IPS-NIHi7 (cell line): ENCODE measurements at regions not wholly inside any gene's neighbourhood (a gene's known extent, or its start where the extent isn't known, plus 50 kb on each side); places are given as distances from the start of the nearest gene placed in this dataset.
"Not testable (repeated sequence)": the region's sequence is repeated elsewhere in the genome, so short reads cannot be mapped to it uniquely, and the experiment has no call there.

Source experiments
- DNase-seq: peaks from one replicate; pipeline ENCODE4 v3.0.0; 2012; ENCODE audit warnings: mixed read lengths; ENCODE audit errors: extremely low spot score

DNA sequence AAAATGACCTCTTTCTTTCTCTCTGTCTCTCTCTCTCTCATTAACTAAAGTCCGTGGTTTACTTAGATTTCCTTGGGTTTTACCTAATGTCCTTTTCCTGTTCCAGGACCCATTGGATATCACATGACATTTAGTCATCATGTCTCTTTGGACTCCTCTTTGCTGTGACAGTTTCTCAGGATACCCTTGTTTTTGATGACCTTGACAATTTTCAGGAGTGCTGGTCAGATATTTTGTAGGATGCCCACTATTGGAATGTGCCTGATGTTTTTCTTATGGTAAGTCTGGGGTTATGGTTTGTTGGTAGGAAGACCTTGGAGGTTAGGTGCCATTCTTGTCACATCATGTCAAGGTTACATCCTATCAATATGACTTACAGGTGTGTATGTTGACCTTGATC, 199.2 kb upstream of the HTR1E start:
- DNase-seq, result no peak

DNA sequence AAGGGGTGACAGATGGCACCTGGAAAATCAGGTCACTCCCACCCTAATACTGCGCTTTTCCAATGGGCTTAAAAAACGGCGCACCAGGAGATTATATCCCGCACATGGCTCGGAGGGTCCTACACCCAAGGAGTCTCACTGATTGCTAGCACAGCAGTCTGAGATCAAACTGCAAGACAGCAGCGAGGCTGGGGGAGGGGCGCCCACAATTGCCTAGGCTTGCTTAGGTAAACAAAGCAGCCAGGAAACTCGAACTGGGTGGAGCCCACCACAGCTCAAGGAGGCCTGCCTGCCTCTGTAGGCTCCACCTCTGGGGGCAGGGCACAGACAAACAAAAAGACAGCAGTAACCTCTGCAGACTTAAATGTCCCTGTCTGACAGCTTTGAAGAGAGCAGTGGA, 205.7 kb upstream of the HTR1E start:
- not testable (repeated sequence) for DNase-seq

DNA sequence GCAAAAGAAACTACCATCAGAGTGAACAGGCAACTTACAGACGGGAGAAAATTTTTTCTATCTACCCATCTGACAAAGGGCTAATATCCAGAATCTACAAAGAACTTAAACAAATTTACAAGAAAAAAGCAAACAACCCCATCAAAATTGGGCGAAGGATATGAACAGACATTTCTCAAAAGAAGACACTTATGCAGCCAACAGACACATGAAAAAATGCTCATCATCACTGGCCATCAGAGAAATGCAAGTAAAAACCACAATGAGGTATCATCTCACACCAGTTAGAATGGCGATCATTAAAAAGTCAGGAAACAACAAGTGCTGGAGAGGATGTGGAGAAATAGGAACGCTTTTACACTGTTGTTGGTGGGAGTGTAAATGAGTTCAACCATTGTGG, 206.6 kb upstream of the HTR1E start:
- DNase-seq, result not testable (repeated sequence)

DNA sequence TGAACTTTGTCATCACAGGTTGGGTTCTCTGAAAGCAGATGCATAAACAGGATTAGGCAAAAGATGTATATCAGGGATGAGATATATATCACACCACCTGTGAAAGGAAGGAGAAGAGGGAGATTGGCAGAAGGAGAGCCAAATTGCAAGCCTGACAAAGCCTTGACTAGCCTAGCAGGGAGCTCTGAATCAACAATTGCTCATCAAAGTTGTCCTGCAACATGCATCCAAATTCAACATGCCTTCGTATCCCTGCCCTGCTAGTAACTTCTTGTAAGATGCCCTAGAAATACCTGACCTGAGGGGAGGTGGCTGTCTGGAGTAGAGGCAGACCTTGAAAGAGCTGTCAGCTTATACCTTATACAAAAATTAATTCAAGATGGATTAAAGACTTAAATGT, 207.1 kb upstream of the HTR1E start:
- no peak for DNase-seq

DNA sequence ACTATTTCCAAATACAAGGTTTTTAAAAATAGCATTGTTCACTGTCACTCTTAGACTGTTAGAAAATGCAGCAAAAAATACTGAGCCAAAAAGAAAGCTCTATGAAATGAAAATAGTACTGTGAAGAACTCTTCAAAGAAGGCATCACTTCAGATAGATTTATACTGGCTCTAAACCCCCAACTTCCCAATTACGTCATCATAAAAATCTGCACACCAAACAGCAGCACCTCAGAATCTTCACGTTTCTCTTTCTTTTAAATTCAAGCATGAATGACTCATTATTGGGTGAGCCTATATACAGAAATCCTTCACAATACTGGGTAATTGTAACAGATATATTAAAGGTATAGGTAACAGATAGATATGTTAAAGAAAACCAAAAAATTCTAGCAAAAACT, 208.4 kb upstream of the HTR1E start:
- DNase-seq, result no peak

DNA sequence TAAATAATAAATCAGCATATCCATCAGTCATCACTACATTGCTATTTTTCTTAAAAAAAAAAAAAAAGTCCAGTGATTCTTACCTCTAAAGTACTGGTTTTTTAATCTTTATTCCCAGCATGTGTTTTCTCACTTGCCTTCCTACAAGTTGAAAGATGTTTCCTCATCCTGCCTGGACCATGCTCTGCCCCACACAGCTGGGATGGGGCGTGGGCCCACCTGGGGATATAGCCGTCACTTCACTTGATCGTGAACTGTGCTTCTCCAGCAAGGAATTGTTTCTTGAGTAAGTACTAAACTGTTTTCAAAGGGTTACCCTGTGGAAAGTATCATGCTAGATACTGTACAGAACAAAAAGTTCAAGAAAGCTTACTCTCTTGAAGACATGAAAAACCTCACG, 212.6 kb upstream of the HTR1E start:
- DNase-seq, result no peak

DNA sequence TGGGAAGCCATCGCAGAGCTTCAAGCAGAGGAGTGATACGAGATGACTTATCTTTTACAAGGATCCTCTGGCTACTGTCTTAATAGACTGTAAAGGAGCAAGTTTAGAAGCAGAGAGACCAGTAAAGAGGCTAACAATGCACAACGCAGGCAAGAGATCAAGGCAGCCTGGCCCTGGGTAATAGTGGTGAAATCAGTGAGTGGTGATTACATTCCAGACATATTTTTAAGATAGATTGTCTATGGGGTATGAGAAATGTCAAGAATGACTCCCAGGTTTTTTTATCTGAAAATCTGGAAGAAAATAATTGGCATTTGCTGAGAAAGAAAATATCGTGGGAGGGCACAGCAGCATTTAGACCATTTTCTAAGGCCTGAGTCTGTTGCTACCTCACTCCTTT, 213.6 kb upstream of the HTR1E start:
- DNase-seq, result no peak

DNA sequence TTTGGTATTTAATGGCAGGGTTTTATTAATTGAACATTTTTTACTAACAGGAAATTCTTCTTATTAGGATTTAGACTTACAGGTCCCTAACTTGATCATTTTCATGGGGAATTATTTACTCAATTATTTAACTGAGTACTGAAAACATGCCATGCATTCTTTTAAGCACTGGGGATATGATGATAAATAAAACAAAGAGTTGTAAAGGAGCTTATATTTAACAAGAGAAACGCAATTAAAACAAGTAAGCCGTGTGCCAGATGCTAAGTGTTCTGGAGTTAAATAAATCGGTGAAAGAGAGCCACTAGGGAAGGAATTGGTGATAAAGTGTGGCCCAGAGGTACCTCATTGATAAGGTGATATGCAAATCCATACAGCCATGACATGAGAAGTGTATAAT, 214.2 kb upstream of the HTR1E start:
- no peak for DNase-seq

DNA sequence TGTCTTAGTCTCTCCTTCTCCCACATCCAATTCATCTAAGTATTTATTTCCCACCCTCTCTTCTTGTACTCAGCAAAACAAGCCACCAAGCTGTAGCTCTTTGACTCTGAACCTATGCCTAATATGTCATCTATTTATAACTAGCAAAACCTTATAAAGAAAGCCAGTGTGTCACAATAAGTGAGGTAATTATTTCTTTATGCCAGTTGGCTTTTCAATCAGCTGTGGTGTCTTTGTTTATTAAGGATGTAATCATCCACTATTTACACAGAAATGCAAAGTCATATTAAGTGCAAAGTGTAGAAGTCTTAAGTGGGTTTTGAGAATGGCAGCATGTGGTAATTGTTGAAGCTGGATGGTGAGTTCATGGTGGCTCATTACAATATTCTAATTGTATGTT, 215.2 kb upstream of the HTR1E start:
- DNase-seq, result no peak

DNA sequence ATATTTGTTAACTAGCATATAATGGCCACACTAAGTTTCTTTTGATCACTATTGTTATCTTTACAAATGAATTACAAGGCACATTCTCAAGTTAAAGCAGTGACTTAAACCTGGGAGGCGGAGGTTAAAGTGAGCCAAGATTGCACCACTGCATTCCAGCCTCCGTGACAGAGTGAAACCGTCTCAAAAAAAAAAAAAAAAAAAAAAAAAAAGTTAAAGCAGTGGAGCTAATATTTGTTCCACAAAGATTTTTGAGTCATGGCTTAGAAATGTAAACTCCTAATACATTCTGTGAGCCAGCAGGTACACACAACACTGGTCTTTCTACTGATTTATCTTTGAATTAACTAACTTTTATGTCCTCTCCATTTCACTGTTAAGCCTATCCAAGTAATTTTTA, 221.7 kb upstream of the HTR1E start:
- DNase-seq, result no peak

DNA sequence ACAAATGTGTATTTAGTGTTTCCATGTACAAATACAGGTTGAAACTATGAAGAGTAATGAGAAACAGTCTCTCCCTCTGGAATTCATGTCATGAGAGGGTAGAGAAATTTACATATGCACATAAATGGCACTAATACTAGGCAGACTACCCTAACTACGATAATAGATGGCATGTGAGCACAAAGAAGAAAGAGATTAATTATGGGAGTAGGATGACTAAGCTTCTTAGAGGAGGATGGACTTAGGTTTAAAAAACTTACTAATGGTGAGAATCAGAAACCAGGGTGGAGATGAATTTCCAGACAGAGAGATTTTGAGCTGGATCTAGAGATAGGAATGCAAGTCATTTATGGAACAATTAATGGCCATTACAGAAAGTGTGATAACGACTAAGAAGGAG, 225.3 kb upstream of the HTR1E start:
- no peak for DNase-seq

DNA sequence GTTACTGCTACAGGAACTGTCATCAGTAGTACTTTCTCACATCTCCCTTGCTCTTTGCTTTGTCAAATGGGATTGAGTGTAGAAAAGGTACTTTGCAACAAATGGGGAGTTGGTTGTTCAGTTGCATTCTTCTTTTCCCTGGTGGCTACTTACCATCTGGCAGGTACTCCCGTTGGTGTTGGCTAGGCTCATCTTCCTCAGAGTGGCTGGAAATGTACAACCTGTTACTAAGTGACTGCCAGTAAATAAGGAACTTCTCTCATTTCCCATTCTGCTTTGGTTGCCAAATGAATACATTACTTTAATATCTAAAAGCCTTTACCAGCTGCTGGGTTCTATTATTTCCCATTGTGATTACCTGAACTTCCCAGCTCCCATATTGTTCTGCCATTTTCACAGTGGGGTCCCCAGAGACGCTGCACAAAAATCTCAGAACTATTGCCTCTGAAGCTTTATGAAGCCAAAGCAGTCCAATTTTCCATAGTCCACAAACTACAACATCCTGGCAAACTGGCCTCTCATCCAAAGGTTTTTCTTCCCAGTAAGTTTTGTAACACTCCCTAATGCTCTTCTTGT, 229.7 kb upstream of the HTR1E start:
- DNase-seq, result no peak

DNA sequence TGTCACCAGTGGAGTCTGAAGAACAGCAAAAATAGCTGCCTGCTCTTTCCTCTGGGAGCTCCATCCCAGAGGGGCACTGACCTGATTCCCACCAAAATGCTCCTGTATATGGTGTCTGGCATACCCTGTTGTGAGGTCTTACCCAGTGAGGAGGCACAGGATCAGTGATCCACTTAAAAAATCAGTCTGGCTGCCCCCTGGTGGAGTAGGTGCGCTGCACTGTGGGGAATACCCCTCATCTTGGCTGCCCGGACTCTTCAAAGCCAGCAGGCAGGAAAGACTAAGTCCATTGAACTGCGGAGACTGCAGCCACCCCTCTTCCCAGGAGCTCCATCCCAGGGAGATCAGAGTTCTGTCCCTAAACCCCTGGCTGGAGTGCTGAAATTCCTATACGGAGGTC, 230.9 kb upstream of the HTR1E start:
- peak; percentile 62 for DNase-seq

DNA sequence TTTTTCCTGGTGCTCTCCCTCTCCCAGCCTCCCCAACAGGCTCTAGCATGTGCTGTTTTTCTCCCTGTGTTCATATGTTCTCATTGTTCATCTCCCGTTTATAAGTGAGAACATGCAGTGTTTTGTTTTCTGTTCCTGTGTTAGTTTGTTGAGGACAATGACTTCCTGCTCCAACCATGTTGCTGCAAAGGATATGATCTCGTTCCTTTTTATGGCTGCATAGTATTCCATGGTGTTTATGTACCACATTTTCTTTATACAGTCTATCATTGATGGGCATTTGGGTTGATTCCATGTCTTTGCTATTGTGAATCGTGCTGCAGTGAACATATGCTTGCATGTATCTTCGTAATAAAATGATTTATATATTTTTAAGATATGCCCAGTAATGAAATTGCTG, 236.1 kb upstream of the HTR1E start:
- not testable (repeated sequence) for DNase-seq

DNA sequence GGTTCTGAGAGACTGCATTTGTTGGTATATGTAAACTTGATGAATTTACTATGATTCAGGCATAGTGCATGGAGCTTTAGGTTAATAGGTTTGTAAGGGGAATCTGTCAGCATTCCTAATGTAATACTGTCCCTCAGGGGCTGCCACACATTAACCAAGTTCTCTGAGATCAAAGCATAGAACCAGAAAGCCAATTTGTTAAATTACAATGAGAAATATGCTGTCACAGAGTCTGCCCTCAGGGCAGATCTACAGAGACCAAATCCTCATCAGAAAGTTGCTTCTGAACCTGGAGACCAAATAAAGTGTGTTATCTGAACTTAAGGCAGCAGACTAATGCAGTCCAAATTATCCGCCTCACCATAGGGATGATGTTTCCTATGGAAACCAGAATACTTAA, 250.8 kb upstream of the HTR1E start:
- DNase-seq, result no peak

DNA sequence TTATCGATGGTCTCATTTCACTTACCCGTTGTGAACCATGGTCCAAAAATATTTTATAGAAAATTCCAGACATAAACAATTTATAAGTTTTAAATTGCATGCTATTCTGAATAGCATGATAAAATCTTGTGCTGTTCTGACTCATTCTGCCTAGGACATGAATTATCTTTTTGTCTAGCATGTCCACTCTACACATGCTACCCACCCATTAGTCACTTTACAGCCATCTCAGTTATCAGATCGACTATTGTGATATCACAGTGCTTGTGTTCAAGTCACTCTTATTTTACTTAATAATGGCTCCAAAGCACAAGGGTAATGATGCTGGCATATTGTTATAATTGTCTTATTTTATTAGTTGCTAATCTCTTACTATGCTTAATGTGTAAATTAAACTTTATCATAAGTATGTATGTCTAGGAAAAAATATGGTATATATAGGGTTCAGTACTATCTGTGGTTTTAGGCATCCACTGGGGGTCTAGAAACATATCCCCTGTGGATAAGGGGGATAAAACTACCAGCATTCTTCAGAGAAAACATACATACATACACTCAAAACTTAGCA, 252.0 kb upstream of the HTR1E start:
- DNase-seq, result no peak

DNA sequence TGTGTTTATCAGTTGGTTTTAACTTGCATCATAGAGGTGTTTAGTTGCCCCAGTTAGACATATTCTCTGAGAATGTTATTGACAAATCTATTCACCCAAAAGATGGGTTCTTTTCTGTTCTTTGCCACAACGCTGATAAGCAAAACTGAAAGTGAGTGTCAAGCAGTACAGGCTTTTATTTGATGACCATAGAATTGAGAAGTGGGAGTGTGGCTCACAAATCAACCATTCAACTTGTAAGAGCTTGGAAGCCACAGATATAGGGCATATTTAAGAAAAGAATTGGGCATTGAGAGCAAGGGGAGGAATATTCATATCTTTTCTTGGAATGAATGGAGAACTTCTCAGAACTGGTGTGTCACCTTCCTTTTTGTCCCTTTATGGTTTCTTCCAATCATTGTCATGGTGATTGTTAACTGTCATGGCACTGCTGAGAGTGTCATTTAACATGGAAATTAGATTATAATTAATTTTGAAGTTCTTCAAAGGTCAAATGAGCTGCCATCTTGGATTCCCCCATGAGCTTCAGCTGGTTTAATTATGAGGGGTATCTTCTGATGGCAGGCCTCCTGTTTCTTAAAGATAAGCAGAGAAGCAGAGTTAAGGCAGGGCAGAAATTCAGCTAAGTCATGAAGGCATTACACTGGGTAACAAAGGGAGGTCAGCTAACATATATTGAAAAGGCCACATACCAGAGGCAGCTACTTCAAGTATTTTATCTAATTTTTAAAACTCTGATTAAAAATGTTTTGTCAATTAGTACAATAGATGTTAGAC, 254.0 kb upstream of the HTR1E start:
- DNase-seq, result no peak

DNA sequence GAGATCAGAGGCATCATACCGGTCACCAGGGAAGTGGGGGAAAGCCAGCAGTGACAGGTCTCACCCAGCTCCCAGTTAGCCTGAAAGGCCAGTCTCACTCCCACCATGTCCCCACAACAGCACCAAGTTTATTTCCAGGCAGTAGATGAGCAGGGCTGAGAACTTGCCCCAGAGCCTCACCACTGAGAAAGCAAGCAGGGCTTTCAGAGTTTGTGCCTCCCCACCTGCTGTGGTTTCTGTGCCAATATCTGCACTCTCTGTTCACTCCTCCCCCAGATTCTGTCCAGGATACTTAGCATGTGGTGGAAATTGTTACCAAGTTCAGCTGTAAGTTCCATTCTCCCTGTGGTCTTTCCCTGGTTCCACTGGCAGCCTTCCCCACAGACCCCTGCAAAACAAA, 255.0 kb upstream of the HTR1E start:
- no peak for DNase-seq

DNA sequence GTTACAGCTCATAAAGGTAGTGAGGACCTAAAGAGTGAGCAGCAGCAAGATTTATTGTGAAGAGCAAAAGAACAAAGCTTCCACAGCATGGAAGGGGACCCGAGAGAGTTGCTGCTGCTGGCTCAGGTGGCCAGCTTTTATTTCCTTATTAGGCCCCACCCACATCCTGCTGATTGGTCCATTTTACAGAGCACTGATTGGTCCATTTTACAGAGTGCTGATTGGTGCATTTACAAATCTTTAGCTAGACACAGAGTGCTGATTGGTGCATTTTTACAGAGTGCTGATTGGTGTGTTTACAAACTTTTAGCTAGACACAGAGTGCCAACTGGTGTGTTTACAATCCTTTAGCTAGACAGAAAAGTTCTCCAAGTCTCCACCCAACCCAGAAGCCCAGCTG, 256.2 kb upstream of the HTR1E start:
- DNase-seq, result not testable (repeated sequence)

DNA sequence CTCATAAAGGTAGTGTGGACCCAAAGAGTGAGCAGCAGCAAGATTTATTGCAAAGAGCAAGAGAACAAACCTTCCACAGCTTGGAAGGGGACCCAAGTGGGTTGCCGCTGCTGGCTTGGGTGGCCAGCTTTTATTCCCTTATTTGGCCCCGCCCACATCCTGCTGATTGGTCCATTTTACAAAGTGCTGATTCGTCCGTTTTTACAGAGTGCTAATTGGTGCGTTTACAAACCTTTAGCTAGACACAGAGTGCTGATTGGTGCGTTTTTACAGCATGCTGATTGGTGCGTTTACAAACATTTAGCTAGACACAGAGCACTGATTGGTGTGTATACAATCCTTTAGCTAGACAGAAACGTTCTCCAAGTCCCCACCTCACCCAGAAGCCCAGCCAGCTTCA, 265.2 kb upstream of the HTR1E start:
- DNase-seq, result not testable (repeated sequence)

DNA sequence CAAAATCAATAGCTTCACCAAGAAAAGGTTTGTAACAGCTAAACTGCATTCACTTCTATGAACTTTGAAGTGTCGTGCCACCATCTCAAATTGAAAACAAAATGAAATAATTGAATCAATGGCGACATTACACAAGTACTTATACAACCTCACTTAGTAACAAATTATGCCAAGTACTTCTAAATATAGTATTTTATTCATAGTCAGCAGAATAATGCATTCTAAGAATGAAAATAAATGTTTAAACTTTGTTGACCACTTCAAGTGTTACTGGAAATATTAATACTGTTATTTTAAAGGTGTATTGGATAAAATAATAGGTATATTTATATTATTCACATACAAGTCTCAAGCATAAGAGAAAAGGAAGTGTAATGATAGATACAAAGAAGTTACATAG, 280.1 kb upstream of the HTR1E start:
- no peak for DNase-seq

DNA sequence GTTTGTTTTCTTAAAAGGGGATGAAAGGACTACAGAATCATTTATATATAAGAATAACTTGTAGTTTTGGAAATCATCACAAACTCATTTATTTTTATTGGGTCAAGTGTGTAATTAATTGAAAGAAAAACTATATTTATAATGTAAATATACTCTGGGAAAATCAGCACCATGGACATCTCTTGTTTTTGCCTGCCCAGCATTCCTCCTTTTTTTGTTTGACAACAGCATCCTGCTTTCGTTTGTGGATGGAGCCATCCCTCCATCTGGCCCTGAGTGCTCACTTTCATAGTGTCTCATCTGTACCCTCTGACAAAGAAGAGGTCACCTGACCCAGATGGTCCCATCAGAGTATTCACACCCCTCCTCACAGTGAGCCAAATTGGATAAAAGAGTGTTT, 308.2 kb upstream of the HTR1E start:
- DNase-seq, result no peak

DNA sequence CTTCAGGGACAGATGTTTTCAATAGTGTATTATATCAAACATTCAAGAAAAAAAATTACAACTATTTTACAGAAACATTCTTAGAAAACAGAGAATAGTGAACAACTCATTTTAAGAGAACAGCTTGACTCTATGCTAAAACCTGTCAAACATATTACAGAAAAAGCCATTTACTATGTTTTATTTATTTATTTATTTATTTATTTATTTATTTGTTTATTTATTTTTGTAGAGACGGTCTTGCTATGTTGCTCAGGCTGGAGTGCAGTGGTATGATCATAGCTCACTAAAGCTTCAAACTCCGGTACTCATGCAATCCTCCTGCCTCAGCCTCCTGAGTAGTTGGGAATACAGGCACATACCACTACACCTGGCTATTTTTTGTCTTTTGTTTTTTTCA, 317.9 kb upstream of the HTR1E start:
- no peak for DNase-seq

DNA sequence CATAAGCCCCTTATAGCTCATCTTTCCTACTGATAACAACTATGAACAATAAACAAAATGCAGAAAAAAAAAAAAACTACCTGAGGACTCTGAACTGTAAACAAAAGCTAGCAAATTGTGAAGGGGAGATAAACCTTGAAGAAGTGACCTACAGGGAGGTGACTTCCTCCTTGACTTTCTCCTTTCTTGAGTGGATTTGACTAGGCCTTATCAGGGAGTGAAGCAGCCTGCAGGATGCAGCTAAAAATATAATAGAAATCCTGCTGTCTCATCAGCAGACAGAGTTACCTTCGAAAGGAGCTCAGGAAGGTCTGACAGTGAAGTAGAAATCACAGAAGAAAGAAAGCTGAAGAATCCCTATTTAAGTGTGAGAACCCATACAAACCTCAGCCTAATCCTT, 322.0 kb upstream of the HTR1E start:
- DNase-seq, result no peak
